T-cell (primary cell): ENCODE measurements at regions not wholly inside any gene's neighbourhood (a gene's known extent, or its start where the extent isn't known, plus 50 kb on each side); places are given as distances from the start of the nearest gene placed in this dataset.
A peak's percentile ranks its signal among the peaks of the same experiment; 100 is the strongest.
"Not testable (repeated sequence)": the region's sequence is repeated elsewhere in the genome, so short reads cannot be mapped to it uniquely, and the experiment has no call there.

Experiments
- ATAC-seq, 4 experiments: fragments of 200-7000 bp in 3 of 4; fragments of 150-1000 bp in 1 of 4; cut with Tn5 transposase; replicated peaks in 1 of 4; 1 replicate in 3 of 4; 2 replicates in 1 of 4; pipeline ENCODE4 v1.10.0; 2021; ENCODE audit warnings: moderate library complexity in 3 of 4, mild to moderate bottlenecking in 2 of 4, moderate number of reproducible peaks in 1 of 4
- CTCF ChIA-PET, 2 donors: fragments of 300-600 bp; sonication (Branson Sonifier 250); formaldehyde crosslinking; loops; one replicate each; lab custom pipeline; 2022; ENCODE audit warnings: antibody characterized with exemption in 2 of 2; lab: Charles Lee
- POLR2A ChIA-PET, 2 donors: fragments of 300-600 bp; sonication (Branson Sonifier 250); formaldehyde crosslinking; loops; one replicate each; lab custom pipeline; 2022; ENCODE audit warnings: antibody characterized with exemption in 2 of 2; lab: Charles Lee
- DNase-seq, 35 experiments: peaks; one replicate each; pipeline versions ENCODE4 v3.0.0 to v3.0.0-alpha.2; 2013 to 2023
- H3K27ac ChIP-seq: one replicate; pipeline ENCODE4 v1.5.1; 2013; ENCODE audit warnings: low read length
- H3K27me3 ChIP-seq, 2 experiments: replicated peaks in 1 of 2; 1 replicate in 1 of 2; 2 replicates in 1 of 2; pipeline versions ENCODE4 v1.6.1 to v1.7.0; 2013; ENCODE audit warnings: low read length in 1 of 2, mixed read lengths in 1 of 2; ENCODE audit not compliant: control insufficient read depth in 2 of 2, insufficient read depth in 2 of 2; ENCODE audit errors: extremely low read depth in 1 of 2
- H3K36me3 ChIP-seq, 2 donors: 1 replicate in 1 of 2; 2 replicates in 1 of 2; pipeline versions ENCODE4 v1.6.1 to v1.7.0; 2013; ENCODE audit warnings: low read length in 1 of 2; ENCODE audit not compliant: control insufficient read depth in 2 of 2, insufficient read depth in 1 of 2; ENCODE audit errors: extremely low read depth in 1 of 2
- H3K4me1 ChIP-seq, 2 experiments: 1 replicate in 1 of 2; 2 replicates in 1 of 2; pipeline versions ENCODE4 v1.6.1 to v1.7.0; 2013; ENCODE audit warnings: low read length in 2 of 2, mixed read lengths in 1 of 2; ENCODE audit not compliant: insufficient read depth in 2 of 2, control insufficient read depth in 1 of 2; ENCODE audit errors: extremely low read depth in 1 of 2
- H3K4me3 ChIP-seq, 2 donors: 1 replicate in 1 of 2; 2 replicates in 1 of 2; pipeline versions ENCODE4 v1.5.1 to v1.7.0; 2013; ENCODE audit warnings: mild to moderate bottlenecking in 2 of 2, low read length in 1 of 2, moderate library complexity in 1 of 2; ENCODE audit not compliant: control insufficient read depth in 1 of 2; ENCODE audit errors: extremely low read depth in 1 of 2
- H3K9me3 ChIP-seq: 2 replicates; pipeline ENCODE4 v1.7.0; 2013
- H3K27ac Mint-ChIP-seq, 2 donors: one replicate each; pipeline ENCODE4 v1.8.0; 2020 to 2021; ENCODE audit warnings: mild to moderate bottlenecking in 2 of 2, mixed read lengths in 2 of 2
- H3K27me3 Mint-ChIP-seq, 2 donors: one replicate each; pipeline ENCODE4 v1.8.0; 2021 to 2022; ENCODE audit warnings: mixed read lengths in 2 of 2
- H3K36me3 Mint-ChIP-seq: one replicate; pipeline ENCODE4 v1.8.0; 2021; ENCODE audit warnings: mixed read lengths
- H3K4me1 Mint-ChIP-seq, 3 donors: one replicate each; pipeline ENCODE4 v1.8.0; 2020 to 2022; ENCODE audit warnings: mixed read lengths in 3 of 3, mild to moderate bottlenecking in 1 of 3
- H3K4me3 Mint-ChIP-seq, 3 donors: one replicate each; pipeline ENCODE4 v1.8.0; 2020 to 2022; ENCODE audit warnings: mild to moderate bottlenecking in 3 of 3, mixed read lengths in 3 of 3, moderate library complexity in 3 of 3
- H3K9me3 Mint-ChIP-seq, 3 donors: one replicate each; pipeline ENCODE4 v1.8.0; 2020 to 2022; ENCODE audit warnings: mixed read lengths in 3 of 3
- WGBS: methylation state at CpG from one replicate; pipeline ENCODE4 v1.1.5; 2013; ENCODE audit warnings: missing lambda C conversion rate; ENCODE audit not compliant: insufficient coverage; 5-methylcytosine and 5-hydroxymethylcytosine counted together

DNA sequence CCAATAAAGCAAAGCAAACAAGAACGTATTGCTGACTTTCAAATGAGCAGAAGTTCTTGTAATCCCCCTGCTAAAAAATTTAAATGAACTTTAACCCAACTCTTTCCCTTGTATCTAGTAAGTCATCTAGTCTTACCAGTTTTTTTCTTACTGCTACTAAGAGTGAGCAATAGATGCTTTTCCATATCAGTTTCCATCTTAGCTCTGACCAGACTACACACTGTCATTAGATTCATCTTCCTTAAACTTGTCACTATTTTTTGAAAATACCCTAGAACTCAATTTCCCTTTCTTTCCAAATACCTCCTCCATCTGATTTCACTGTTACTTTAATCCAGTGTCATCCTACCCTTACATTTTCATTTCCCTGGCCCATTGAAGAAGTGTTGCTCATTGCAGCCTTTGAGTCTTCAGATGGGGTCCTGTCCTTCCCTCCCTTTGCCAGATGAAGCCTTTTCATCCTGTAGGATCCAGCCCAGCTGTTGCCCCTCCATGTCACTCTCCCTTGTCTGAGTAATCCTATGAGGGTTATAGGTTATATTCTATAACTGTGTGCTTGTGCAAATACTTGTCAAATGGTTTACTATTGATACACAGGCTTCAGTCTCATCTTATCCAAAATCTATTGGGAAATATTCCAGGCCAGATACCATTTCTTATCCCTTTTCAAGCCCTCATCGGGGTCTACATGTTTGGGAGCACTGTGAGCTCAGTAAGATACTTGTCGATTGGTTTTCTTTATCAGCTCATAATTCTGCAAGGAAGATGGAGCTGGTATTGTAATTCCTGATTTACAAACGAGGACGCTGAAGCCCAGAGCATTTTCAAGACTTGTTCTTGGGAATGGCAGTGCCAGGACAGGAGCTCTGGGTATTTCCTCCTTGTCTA is 51.5 kb upstream of the ITGB1 start:
- Histone ChIP-seq H3K36me3 (no peaks in the 10 kb centered on the region), H3K4me3 (no peak overlapping the region), H3K27me3 (no peaks in the 10 kb centered on the region), H3K4me1 (peaks cover 23 to 48% of the 10 kb centered on the region in 2 experiments), H3K9me3 (no peaks in the 10 kb centered on the region), H3K27ac (peak overlapping the region; percentile 50)
- DNase-seq (no peak), ATAC-seq (peak in 1 of 4 experiments; percentile 6)
- Mint-ChIP-seq H3K27ac (peak overlapping the region; percentile 93 to 98), H3K27me3 (peaks cover 0 to 5% of the 10 kb centered on the region in 2 donors), H3K36me3 (no peaks in the 10 kb centered on the region), H3K9me3 (no peaks in the 10 kb centered on the region), H3K4me3 (peak overlapping the region in 2 of 3 donors; percentile 66 to 68), H3K4me1 (peaks cover 35 to 64% (median 51%) of the 10 kb centered on the region in 3 donors)
- WGBS: 72% methylated on average over 5 of the region's 5 CpGs
- ChIA-PET CTCF (interaction anchor here (0.5 to 1.7 kb wide), 35 partner anchors 12 to 820 kb away, joined by 3 to 11 read pairs (median 4); no protein-coding TSS in a partner anchor), POLR2A (interaction anchor here (0.7 to 1.2 kb wide), 4 partner anchors 33 to 130 kb away, joined by 3 to 4 read pairs (median 4); no protein-coding TSS in a partner anchor)

DNA sequence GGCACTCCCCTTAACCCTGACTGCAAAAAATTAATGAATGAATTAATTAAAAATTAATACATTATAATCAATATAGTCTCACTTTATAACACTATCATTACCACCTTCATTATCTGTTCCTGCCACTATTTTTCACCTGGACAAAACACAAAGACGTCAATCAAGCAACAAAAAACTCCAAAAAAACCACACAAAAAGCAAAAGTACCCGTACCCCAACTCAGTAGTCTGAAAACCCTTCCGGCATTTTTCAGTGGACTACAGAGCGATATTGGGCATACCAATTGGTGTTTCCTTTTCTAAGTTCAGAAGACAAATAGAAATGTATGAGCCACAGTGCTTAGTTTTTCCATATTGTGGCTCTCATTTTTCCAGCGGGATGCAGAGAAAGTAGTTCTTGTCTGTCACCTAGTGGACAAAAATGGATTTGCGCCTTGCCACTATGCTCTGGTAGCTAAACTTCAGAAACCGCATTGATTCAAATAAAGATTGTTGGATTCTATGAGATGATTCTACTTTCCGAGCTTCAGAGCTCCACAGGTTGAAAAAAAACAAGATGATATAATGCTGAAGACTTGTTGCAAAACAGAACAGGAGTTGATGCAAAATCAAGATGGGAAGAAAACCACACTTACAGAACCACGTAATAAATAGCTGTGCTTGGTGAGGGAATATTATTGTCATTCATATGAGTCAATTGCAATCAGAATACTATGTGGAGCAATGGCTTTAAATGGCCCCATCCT is 50.6 kb upstream of the ITGB1 start:
- H3K9me3 Mint-ChIP-seq: no peaks in the 10 kb centered on the region
- H3K27me3 Mint-ChIP-seq: peaks cover 0 to 5% of the 10 kb centered on the region in 2 donors
- Histone ChIP-seq H3K27ac (peak overlapping the region; percentile 50), H3K4me1 (peaks cover 23 to 49% of the 10 kb centered on the region in 2 experiments), H3K36me3 (no peaks in the 10 kb centered on the region), H3K9me3 (no peaks in the 10 kb centered on the region), H3K4me3 (peak overlapping the region; percentile 32 to 47), H3K27me3 (no peaks in the 10 kb centered on the region)
- H3K36me3 Mint-ChIP-seq: no peaks in the 10 kb centered on the region
- peak overlapping the region; percentile 61 to 68 (median 66) for H3K4me3 Mint-ChIP-seq
- ATAC-seq (peak; percentile 48 to 61 (median 52)), DNase-seq (peak in 29 of 35 experiments; percentile 10 to 85 (median 41))
- peak overlapping the region; percentile 86 to 98 for H3K27ac Mint-ChIP-seq
- ChIA-PET POLR2A (interaction anchor here in 1 of 2 donors (0.7 to 1.2 kb wide), 2 partner anchors 89 to 131 kb away, joined by 3 to 4 read pairs; no protein-coding TSS in a partner anchor), CTCF (interaction anchor here (0.6 to 1.7 kb wide), 30 partner anchors 11 to 1481 kb away, joined by 3 to 9 read pairs (median 4); no protein-coding TSS in a partner anchor)
- WGBS: 0% methylated on average over 5 of the region's 9 CpGs
- H3K4me1 Mint-ChIP-seq: peaks cover 35 to 67% (median 51%) of the 10 kb centered on the region in 3 donors

DNA sequence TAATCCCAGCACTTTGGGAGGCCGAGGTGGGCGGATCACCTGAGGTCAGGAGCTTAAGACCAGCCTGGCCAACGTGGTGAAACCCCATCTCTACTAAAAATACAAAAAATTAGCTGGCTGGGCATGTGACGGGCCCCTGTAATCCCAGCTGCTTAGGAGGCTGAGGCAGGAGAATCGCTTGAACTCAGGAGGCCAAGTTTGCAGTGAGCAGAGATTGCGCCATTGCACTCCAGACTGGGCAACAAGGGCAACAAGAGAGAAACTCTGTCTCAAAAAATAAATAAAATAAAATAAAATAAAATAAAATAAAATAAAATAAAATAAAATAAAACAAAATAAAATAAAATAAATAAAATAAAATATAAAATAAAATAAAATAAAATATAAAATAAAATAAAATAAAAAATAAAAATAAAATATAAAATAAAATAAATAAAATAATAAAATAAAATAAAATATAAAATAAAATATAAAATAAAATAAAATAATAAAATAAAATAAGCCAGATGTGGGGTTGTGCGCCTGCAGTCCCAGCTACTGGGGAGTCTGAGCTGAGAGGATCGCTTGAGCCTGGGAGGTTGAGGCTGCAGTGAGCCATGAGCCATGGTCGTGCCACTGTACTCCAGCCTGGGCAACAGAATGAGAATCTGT is 49.8 kb upstream of the ITGB1 start:
- H3K4me3 ChIP-seq: not testable (repeated sequence)
- peaks cover 35 to 71% (median 51%) of the 10 kb centered on the region in 3 donors for H3K4me1 Mint-ChIP-seq
- CTCF ChIA-PET: interaction anchor here in 1 of 2 donors (1.0 kb wide), 1 partner anchor 119 kb away, joined by 3 read pairs; no protein-coding TSS in a partner anchor

More for the DNA sequence above, 49.8 kb upstream of the ITGB1 start:
- H3K36me3 Mint-ChIP-seq, H3K27me3 Mint-ChIP-seq, H3K27me3 ChIP-seq, DNase-seq, H3K27ac Mint-ChIP-seq, POLR2A ChIA-PET, ATAC-seq, H3K9me3 ChIP-seq, H3K9me3 Mint-ChIP-seq, H3K36me3 ChIP-seq: not testable (repeated sequence)
- WGBS: 94% methylated on average over 3 of the region's 9 CpGs
- peak overlapping the region in 1 of 3 donors; percentile 66 for H3K4me3 Mint-ChIP-seq
- Histone ChIP-seq H3K27ac (peak overlapping the region; percentile 50), H3K4me1 (peaks cover 23 to 49% of the 10 kb centered on the region in 2 experiments)
